ENCODE measurements at regions not wholly inside any gene's neighbourhood (a gene's known extent, or its start where the extent isn't known, plus 50 kb on each side); places are given as distances from the start of the nearest gene placed in this dataset.

DNA sequence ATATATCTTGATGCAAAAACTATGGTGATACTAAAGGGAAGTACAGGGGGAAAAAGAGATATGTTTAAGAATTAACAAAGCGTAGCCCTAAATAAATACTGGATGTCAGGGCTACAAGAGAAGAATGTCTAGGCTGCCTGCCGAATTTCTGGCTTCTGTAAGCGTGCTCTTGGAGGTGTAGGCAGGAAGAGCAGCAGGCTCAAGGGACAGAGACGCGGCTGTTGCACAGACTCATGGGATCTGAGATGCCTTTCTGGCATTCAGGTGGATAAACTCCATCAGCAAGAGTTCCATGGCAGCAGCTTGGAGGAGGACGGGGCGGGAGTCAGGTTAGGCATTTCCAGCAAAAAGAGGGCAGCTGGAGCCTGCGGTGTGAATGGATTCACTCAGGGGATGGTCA, 123.2 kb upstream of the TWIST2 start:
- Mint-ChIP-seq H3K9me3 (peaks cover 13% of the 10 kb centered on the region), H3K27ac (no peak overlapping the region), H3K4me3 (no peak overlapping the region), H3K27me3 (peaks cover 4% of the 10 kb centered on the region), H3K36me3 (ENCODE audit: low read depth) (no peaks in the 10 kb centered on the region), H3K4me1 (no peaks in the 10 kb centered on the region)
- DNase-seq: no peak
- ATAC-seq (ENCODE audit: low read depth): no peak
- TF ChIP-seq, protein P1, sequence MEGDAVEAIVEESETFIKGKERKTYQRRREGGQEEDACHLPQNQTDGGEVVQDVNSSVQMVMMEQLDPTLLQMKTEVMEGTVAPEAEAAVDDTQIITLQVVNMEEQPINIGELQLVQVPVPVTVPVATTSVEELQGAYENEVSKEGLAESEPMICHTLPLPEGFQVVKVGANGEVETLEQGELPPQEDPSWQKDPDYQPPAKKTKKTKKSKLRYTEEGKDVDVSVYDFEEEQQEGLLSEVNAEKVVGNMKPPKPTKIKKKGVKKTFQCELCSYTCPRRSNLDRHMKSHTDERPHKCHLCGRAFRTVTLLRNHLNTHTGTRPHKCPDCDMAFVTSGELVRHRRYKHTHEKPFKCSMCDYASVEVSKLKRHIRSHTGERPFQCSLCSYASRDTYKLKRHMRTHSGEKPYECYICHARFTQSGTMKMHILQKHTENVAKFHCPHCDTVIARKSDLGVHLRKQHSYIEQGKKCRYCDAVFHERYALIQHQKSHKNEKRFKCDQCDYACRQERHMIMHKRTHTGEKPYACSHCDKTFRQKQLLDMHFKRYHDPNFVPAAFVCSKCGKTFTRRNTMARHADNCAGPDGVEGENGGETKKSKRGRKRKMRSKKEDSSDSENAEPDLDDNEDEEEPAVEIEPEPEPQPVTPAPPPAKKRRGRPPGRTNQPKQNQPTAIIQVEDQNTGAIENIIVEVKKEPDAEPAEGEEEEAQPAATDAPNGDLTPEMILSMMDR (IDR thresholded peaks at IDR 0.05): no peak
- POLR2A ChIA-PET: no interaction called here
- CTCF ChIA-PET: no interaction called here
- intact Hi-C loops (cut with micrococcal nuclease): no loop called here

DNA sequence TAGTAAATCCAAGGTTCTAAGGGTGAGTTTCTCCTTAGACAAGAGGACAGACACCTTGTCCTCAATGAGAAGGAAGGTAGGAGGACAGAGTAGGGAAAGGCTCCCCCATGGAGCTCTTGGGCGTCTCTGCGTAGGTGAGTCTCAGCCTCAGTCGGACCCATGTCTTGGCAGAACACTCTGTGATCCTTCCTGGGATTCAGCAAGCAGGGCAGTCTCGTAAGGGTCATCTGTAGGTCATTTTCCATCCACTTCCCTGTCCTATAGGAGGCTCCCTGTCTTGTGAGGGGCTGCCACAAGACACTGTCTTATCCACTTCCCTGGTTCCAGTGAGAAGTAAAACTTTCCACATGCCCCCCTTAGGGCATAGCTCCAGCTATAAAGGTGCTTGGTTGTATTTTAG, 122.6 kb upstream of the TWIST2 start:
- ChIA-PET POLR2A (no interaction called here), CTCF (no interaction called here)
- ATAC-seq (ENCODE audit: low read depth): no peak
- DNase-seq: no peak
- Mint-ChIP-seq H3K27ac (no peak overlapping the region), H3K36me3 (ENCODE audit: low read depth) (no peaks in the 10 kb centered on the region), H3K27me3 (peaks cover 4% of the 10 kb centered on the region), H3K4me3 (no peak overlapping the region), H3K4me1 (no peaks in the 10 kb centered on the region), H3K9me3 (peaks cover 13% of the 10 kb centered on the region)
- TF ChIP-seq, protein P1 (IDR thresholded peaks at IDR 0.05): no peak
- intact Hi-C loops (cut with micrococcal nuclease): no loop called here

DNA sequence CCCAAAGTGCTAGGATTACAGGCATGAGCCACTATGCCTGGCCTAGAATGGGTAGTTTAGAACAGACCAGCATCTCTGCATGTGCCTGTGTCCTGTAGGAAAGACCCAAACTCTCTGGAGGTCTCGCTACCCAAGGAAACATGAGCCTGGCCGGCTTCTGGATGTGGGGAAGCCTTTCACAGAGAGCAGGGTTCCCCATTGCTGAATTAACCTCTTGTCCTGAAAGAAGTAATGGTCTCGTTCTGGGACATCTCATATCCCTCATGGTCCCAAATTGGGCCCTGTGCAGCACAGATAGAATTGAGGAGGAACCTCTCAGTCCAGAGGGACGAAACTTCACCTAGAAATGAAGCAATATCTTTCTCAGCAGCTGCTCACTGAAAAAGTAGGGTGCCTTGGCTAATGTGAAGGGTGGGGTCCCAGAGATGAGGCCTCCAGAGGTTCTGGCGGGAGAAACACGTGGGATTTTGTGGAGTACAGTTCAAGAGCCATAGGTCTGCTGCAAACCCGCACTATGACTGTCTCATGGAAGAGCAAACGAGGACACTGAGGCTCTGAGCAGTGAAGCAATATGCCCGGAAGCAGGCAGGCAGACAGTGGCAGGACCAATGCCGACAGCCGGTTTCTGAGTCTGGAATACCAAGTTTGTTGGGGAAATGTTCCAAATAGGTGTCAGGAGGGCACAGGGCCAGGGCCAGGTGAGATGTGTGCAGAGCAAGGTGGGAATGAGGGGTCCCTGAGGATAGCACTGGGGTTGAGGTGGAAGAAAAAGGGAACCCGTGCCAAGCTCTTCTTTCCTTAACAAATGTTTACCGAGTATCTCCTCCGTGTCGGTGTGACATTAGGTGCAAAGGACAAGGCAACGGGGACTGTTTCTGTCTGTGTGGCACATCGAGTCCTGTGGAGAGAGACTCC, 121.0 kb upstream of the TWIST2 start:
- TF ChIP-seq, protein P1 (IDR thresholded peaks at IDR 0.05): no peak
- intact Hi-C loops (cut with micrococcal nuclease): no loop called here
- Mint-ChIP-seq H3K27me3 (peaks cover 4% of the 10 kb centered on the region), H3K27ac (no peak overlapping the region), H3K4me3 (no peak overlapping the region), H3K4me1 (no peaks in the 10 kb centered on the region), H3K9me3 (peaks cover 7% of the 10 kb centered on the region), H3K36me3 (ENCODE audit: low read depth) (no peaks in the 10 kb centered on the region)
- no peak for DNase-seq
- POLR2A ChIA-PET: no interaction called here
- CTCF ChIA-PET: no interaction called here
- ATAC-seq (ENCODE audit: low read depth): no peak

DNA sequence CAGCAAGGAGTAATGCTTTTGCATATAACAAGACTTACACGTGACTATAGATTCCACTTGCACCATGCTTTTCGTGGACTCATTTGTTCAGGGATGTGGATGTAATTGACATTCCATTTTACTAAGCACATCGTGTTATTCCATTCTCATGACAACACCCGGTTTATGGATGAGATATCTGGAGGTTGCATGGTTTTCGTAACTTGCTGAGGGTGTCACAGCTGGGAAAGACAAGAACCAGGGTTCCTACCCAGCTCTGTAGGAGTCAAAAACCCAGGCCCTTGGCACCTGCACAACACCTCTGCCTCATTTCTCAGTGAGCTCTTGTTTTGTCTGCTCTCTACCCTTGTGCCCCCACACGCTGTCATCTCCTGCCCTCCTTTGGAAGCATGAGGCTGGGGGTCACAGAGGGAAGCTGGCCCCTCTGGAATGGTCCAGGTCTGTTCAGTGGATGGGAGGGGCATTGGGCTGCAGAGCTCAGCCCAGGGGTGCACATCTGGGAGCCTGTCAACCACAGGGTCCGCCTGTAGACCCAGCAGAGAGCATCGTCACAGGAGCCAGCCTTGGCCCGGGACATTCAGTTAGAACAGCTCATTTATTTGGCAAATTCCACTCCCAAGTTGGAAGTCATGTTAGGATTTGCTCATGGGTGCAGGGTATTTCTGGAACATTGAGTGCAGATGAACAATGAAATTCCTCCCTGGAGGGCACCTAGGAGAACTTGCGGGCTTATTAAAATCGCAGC, 120.1 kb upstream of the TWIST2 start:
- H3K27me3 Mint-ChIP-seq: peaks cover 4% of the 10 kb centered on the region
- H3K27ac Mint-ChIP-seq: no peak overlapping the region
- no peak overlapping the region for H3K4me3 Mint-ChIP-seq
- ChIA-PET CTCF (no interaction called here), POLR2A (no interaction called here)
- no peak for ATAC-seq (ENCODE audit: low read depth)
- no peaks in the 10 kb centered on the region for H3K9me3 Mint-ChIP-seq
- no peak for DNase-seq
- intact Hi-C loops (cut with micrococcal nuclease): no loop called here
- TF ChIP-seq, protein P1 (IDR thresholded peaks at IDR 0.05): no peak
- no peaks in the 10 kb centered on the region for H3K4me1 Mint-ChIP-seq
- no peaks in the 10 kb centered on the region for H3K36me3 Mint-ChIP-seq (ENCODE audit: low read depth)
